ENCODE measurements at regions not wholly inside any gene's neighbourhood (a gene's known extent, or its start where the extent isn't known, plus 50 kb on each side); places are given as distances from the start of the nearest gene placed in this dataset.

DNA sequence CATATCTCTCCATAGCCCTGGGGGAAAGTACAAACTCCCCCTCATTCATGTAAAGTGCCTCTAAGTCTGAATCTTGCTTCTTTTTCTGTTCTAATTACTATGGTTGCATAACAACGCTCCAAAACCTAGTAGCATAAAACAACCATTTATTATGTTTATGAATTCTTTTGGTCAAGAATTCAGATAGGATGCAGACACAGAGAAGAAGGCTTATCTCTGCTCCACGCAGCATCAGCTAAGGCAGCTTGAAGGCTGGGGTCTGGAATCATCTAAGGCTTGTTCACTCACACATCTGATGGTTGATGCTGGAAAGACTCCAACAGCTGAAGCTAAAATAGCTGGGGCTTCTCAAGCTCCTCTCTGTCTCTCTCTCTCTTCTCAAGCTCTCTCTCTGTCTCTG is 564.5 kb downstream of the ZNF674 start:
- DNase-seq, result no peak

DNA sequence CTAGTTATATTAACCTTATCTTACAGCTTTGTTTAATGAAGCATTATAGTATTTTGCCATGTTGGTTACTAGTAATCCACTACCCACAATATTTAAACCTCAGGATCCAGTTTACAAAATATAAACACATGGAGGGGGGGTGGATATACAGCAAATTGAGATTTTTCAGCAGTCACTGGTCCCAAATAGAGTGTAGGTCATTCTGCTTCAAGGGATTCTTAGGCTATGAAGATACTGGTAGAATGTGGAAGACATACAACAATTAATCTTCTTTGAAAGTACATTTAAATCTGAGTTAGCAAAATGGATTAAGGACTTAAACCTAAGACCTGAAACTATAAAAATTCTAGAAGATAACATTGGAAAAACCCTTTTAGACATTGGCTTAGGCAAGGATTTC is 569.6 kb downstream of the ZNF674 start:
- DNase-seq, result no peak

DNA sequence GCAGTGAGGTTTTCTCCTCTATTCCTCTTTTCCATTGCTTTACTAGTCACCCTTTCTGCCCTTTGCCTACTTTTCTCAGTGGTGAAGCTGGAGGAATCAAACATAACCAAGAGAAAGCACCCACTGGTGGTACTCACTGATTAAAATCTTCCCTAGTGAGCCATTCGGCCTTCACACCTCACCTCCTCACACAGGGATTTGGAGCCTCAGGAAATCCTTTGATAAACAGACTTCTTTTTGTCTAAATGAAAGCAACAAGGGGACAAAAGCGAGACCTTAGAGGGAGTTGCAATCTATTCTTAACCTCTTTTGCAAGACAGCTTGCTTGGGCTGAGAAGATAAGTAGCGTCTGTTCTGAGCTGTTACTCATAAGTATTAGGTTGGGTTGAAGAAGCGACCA is 572.6 kb downstream of the ZNF674 start:
- DNase-seq, result no peak

DNA sequence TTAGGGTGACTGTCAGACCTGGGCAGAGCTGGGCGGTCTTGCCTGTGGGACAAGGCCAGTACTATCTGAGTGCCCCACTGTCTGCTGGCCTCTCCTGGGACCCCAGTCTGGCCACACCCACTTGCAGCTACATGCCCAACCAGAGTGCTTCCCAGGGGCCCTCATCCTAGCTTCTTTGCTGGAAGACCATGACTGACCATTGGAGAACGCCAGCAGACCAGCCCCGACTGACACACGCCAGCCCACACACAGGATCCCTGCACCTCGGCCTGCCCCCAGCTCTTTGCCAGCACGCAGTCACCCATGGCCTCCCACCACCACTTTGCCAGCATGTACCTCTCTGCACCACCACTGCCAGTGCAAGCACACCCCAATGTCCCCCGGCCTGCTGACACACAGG is 585.7 kb downstream of the ZNF674 start:
- DNase-seq, result no peak

DNA sequence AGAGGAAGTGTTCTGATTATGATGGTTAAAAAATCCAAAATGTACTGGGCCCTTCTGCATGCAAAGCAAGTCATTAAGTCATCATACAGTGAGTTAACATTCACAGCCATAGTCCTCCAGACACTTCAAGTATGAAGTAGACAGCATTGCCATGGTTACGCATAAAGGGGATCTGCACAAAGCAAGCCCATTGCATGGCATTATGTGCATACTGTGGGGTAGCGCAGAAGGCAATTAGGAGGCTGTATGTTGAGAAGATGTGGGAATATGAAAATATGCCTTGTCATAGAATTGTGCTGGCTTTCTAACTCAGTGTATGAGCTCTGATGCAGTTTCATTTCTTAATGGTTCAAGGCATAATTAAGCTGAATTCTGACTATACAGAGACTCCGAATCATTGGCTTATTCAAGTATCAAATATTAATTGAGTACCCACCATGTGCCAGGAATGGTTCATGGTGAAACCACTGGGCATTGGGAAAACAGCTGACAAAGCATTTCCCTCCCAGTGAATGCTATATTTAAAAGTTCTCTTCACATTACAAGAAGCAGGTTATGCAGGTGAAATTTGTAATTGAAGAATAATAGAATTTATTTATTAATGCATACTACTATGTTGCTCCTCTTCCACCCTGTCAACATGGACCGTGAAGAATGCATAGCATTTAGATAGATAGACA is 588.9 kb downstream of the ZNF674 start:
- DNase-seq, result no peak

DNA sequence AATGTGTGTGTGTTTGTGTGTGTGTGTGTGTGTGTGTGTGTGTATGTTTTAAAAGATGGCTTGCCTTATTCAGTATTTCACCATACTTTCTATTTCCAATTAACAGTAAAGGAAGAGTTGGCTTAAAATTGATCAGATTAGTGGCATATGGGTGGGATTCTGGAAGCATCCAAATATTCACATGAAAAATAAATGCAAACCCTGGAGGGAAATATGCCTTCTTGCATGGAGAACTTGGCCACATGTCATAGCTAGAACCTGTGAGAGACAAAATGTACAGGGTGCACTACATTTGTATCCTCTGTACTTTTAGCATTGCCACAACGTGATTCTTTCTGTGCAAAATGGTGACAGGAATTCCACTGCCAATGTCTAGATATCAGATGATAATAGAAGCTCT is 589.6 kb downstream of the ZNF674 start:
- DNase-seq, result no peak

DNA sequence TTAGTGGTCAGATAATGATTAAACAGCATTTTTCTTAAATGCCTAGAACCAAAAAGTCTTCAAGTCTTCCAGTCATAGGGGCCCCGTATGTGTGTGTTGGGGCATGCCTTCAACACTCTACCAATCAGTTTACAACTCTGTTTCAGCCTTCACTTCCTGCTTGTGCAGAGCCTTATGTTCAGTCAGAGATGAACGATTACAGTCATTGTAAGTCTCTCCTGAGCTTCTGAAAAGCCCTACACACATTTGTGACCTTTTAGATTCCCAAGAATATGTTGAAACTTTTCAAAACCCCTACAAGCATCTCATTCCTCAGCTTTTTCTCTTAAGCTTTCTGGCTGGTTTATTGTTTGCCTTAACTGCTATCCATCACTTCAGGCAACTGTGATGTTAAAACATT is 591.2 kb downstream of the ZNF674 start:
- no peak for DNase-seq

DNA sequence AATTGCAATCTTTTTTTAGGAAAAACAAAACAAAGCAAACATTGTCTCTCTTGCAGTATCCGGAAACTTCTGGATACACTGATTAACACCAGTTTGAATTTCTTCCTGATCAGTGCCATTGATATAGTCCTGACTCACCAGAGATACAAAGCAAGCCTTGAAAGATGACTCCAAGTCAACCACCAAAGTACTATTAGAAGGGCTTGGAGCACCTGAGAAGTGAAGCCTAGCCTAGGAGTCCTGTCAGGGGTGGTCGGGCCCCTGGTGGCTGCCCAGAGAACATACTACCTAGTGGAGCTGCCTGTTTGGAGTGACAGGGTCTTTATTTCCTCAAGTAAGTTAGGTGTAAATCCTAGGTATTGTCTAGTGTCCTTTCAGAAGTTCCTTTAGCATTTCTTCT is 593.2 kb downstream of the ZNF674 start:
- DNase-seq, result no peak

DNA sequence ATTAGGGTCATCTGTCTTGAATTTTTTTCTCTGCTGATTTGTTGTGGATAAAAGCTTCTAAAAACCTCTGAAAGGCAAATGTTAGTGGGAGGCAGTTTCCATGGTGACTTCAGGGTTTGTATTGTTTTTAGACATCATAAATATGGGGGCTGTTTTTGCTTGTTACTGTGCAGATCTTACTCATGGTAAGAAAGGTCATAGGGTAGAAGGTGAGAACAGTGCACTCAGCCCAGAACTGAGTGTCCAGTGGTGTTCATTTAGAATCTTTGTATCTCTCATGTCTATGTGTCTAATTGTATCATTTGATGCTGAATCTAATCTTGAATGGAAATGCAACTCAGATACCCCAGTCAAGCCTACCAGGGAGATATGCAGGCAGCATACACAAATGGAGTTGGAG is 609.8 kb downstream of the ZNF674 start:
- no peak for DNase-seq

DNA sequence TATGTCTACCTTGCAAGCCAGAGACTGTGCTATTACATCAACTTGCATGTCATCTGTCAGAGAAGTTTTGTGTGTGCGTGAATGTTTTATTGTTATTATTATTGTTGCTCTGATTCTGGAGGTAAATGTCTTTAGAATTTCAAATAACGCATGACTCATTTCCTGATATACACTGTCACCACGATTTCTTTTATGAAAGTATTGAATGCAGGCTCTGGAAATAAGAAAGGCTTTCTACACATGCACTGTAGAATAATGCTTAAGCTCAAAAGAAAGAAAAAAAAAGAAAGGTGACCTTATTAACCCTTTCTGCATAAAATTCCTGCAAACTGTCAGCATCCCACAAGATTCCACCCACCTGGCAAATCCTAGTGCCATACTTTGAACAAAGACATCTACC is 632.9 kb downstream of the ZNF674 start:
- DNase-seq, result no peak

DNA sequence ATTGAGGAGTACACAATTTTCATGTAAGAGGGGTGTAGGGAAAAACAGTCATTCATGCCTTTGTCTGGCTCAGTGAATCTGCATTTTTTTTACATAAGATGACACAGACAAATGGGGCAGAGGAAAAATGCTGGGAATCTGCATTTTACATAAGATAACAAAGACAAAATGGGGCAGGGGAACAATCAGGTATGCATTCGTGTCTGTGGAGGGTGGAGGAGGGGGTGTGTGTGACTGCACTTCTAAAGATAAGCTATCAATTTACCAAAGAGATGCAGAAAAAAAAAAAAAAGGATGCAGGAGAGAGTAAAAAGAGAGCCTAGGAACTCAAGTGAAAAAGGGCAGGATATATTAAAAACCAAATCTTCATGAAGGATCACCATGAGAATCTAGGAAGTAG is 637.4 kb downstream of the ZNF674 start:
- no peak for DNase-seq

DNA sequence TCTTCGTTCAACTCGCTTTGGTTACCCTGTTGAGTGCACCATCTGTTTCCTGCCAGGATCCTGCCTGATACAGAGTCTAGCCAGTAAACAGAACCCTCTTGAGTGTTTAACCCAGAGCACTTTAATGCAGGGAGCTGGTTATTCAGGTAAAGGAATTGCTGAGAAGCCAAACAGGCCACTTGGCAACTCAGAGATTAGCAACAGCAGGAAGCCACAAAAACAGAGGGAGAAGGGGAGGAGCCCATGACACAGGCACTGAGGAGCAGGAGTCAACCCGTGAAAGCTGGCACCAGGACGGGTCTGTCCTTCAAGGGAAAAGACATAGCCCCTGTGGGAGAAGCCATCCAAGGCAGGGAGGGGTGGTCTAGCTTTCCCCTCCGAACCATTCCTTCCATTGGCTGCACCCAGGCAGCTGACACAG is 641.4 kb downstream of the ZNF674 start:
- DNase-seq, result no peak

DNA sequence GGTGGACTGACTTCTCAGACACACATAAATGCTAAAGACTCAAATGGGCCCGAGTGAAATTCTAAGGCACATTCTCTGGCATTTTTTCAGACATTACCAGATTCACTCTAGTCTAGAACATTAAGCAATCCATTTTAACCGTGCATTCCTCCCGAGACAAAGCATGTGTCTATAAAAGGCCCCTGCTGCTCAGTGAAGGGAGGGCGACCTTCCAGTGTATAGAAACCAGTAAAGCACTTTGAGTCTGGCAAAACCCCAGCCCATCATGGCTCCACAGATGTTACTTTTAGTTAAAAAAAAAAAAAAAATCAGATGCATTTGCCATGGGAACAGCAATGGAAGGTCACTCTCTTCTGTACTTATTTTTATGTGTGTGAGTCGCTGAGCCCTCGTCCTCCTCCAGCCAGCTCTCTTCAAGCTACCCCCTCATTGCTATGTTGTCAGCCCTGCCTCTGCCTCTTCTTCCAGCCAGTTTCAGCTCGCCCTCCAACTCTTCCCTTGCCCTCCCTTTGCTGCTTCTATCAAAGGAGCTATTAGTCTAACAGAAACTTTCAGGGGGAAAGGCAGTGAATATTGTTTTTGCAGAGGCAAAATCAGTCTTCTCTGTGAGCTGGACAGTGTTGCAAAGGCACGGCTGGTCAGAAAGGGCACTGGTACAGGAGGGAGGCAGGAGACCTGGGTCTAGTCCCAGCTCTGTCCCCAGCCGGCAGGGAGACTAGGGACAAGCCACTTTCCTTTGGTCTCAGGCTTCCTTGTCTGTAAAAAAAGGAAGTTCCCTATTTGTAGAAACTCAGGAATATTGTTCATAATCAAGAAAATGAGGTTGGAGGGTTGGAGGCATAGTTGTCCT is 644.2 kb downstream of the ZNF674 start:
- no peak for DNase-seq

DNA sequence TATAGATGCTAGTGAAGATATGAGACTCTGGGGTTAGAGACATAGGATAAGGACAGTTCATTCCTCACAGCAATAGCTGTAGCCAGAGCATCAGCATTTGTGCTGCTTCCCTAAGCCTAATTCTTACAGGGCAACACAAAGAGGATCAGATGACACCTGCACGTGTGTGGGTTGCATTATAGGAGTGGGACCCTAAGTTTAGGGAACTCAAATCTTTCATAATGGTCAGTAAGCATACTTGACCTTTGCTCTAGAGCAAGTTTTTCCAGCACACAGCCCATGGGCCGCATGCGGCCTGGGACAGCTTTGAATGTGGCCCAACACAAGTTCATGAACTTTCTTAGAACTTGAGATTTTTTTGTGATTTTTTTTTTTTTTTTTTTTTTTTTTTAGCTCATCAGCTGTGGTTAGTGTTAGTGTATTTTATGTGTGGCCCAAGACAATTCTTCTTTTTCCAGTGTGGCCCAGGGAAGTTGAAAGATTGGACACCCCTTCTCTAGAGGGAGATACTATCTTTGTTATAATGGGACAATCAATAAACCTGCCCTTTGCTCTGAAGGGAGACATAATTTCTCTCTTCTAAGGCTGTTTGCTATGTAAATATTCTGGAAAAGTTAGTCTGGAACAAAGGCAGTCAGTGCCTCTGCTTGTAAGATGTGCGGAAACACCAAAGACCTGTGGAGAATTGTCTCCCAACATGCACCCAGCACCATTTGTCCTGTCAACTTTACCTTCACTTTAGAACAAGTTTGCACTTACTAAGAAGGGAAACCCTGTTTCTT is 650.2 kb downstream of the ZNF674 start:
- DNase-seq, result no peak

DNA sequence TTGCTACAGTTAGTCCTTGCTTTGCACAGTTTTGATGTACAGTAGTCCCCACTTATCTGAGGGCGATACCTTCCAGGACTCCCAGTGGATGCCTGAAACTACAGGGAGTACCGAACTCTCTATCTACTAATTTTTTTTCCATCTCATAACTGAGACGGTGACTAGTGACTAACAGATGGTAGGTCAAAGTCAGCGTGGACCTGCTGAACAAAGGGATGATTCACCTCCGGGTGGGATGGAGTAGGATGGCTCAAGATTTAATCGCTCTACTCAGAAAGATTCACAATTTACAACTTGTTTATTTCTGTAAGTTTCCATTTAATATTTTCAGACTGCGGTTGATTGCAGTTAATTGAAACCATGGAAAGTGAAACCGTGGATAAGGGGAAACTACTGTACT is 655.8 kb downstream of the ZNF674 start:
- DNase-seq, result no peak

DNA sequence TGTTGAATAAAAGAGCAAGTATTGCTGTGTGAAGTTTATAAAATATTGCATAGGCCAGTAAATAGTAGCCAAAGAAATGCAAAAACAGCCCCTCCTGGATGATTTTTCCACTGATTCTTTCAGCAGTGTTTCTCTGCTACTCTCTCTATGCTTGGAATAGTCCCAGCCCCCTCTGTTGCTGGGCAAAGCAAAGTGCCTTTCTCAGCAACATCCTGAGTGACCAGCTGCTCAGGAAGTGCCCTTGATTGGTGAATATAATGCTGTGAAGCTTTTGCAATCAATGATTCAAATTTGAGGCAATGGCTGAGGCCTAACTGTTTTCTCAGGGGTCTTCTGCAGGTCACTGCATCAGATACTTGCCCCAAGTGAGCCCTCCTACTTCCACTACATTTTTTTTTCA is 656.7 kb downstream of the ZNF674 start:
- DNase-seq, result no peak

DNA sequence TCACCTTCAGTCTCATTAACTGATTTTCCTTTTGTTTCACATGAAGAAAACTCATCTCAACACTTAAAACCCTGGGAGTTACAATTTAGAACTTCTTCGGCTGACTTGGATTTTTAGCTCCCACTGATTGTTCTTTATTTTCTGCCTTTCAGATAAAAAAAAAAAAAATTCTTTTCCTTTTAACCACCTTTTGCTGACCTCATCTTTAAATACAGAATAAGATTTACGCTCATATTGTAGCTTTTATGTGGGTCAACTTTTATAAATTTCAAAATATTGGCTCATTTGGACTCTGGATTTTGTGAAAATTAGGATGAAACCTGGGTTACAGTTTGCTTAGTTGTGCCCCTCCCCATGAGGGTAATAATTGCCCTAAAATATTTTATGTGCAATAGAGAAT is 659.3 kb downstream of the ZNF674 start:
- DNase-seq, result no peak

DNA sequence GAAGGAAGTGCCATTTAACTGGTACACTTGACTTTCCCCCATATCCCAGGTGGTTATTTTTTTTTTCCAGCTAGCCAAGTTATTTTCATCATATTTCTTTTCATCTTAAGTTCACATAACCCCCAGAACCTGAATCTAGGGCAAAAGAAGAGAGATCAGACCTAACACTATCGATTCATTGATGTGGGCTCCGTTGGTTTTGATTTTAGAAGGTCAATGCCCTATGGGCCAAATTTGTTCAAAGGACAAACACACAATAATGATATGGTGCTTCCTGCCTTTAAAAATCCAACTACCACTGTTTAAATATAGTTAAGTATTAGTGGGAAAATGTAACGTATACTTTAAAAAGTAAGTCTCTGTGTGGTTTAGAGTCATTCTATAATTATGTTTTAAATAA is 665.7 kb downstream of the ZNF674 start:
- DNase-seq, result no peak

DNA sequence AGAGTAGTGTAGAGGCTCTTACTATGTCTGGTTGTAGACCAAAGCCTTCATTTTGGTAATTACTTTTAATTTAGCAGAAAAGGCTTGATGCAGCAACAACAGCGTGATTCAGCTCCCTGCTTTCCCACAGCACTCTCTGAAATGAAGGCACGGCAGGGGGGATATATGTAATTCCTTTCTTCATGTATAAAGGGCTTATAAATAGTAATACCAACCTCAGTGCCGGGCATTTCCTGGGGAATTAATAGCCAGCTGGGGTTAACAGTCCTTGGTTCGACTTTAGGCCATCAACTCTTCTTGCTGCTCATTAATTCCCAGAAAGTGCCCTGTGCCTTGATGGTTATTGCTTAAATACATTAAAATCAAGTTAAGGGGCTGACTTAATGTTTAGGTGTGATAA is 669.0 kb downstream of the ZNF674 start:
- no peak for DNase-seq

DNA sequence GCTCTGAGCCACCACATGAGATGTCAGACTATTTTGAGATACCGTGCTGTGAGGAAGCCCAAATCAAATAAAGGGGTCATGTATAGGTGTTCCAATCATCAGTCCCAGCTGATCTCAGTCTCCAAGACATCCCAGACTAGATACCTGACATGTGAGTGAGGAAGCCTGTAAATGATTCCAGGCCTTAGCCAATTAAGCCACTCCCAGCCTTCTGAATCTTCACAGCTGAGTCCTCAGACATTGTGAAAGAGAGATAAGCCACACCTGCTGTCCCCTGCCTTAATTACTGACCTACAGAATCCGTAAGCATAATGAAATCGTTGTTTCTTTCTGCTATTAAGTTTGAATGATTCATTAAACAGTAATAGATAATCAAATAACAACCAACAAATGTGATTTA is 671.4 kb downstream of the ZNF674 start:
- no peak for DNase-seq

DNA sequence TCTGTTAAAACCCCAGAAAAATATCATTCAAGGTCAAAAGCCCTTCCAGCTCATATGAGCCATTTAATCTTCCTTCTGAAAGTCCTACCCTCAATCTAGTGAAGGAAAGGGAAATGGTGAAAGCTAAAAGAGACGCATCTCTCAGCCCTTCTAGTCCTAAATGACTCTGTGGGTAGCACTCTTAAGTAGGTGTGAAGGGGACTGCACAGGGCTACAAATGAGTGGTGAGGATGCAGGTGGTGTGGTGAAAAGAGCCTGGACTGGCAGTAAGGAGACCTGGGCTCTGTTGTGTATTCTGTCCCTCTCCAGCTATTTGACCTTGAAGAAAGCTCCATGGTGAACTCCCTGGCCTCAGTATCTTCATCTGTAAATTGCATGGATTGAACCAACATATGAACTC is 671.8 kb upstream of the DIPK2B start:
- no peak for DNase-seq

DNA sequence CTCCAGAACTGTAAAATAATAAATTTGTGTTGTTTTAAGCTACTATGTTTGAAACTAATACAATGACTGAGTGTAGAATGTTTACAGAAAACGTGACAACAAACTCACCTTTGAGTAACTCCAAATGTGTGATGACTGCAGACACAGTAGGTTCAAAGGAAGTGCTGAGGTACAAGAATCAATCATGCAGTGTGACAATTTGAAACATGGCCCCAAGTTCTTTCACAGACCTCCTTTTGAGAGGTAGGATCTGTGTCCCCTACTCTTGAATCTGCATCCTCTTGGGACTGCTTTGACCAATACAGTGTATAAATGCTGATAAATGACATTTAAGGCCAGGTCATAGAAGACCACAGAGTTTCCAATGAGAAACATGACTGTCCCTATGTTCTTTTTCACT is 667.7 kb upstream of the DIPK2B start:
- no peak for DNase-seq

DNA sequence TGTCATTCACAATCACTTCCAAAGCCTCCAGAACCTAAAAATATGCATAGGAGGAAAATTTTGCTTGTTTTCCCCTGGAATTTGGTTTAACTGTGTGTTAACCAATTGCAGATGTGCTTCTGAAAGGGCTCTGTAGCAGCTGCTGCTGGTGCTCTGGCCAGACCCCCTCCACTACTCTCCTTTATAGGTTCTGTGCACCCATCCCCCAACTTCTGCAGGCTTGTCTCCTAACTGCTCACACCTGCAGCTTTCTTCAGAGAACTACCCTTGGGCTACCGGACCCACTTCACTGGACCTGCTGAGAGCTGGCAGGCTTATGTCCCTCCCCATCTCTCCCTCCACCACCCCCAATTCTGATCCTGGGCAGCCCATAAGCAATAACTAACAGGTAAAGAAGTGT is 662.1 kb upstream of the DIPK2B start:
- DNase-seq, result no peak

DNA sequence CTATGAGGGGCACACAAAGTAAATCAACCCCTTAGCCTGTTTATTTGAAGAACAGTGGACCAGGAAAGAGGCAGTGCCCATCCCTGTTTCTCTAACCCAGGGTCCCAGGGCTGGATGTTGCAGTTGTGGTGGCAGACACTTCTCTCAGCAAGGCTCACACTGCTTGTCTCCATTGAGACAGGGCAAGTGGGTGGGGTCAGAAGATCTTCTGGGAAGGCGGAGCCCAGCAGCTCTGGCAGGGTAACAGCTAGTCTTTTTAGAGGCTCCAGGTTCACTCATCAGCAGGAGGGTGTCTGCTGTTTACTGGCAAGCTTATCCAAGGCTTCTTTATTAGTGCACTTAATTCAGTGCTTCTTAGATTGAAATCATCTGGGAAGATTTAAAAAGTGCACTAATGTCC is 659.8 kb upstream of the DIPK2B start:
- no peak for DNase-seq

All from femur (tissue), 1 donor.